K562 (cell line): ENCODE measurements at regions not wholly inside any gene's neighbourhood (a gene's known extent, or its start where the extent isn't known, plus 50 kb on each side); places are given as distances from the start of the nearest gene placed in this dataset.

Experiments used
- ATAC-seq: fragments of 200-7000 bp; cut with Tn5 transposase; 3 replicates; pipeline ENCODE4 v1.9.1; 2020; ENCODE audit warnings: moderate library complexity
- BruUV-seq: library from RNA; stranded (reverse); fragments of 400-500 nt; replicated peaks from 2 replicates; lab custom pipeline; 2021; lab: Mats Ljungman, UMichigan
- CTCF ChIA-PET: fragments of 300-600 bp; formaldehyde crosslinking; extraction: SDS; loops from one replicate; lab custom pipeline; 2021; ENCODE audit warnings: low intra/inter-chr PET ratio; lab: Yijun Ruan, JAX
- POLR2A ChIA-PET: fragments of 300-600, 350-650 bp; sonication (Branson Sonifier 250); formaldehyde crosslinking; extraction: SDS; loops from one replicate; lab custom pipeline; 2021; ENCODE audit warnings: antibody characterized with exemption, inconsistent platforms; lab: Yijun Ruan, JAX
- DNase-seq, 4 experiments: peaks; one replicate each; pipeline versions ENCODE4 v3.0.0 to v3.0.0-alpha.2; 2011 to 2018; ENCODE audit warnings: low spot score in 3 of 4, mixed read lengths in 3 of 4; ENCODE audit errors: extremely low read depth in 1 of 4
- FAIRE-seq: peaks from 2 replicates; lab custom pipeline; 2011; peaks lifted over from hg19 to GRCh38; lab: Jason Lieb, UNC
- H2AFZ ChIP-seq: 2 replicates; pipeline ENCODE4 v1.6.0; 2011; ENCODE audit warnings: low read depth, low read length, control low read depth, inconsistent platforms
- H3K27ac ChIP-seq: fragments of 200-600 bp; 3 replicates; pipeline ENCODE4 v1.8.0; 2011; ENCODE audit warnings: low read depth, mild to moderate bottlenecking, control low read depth, inconsistent platforms, low read length, moderate library complexity, mixed read lengths; ENCODE audit errors: extremely low read depth
- H3K27me3 ChIP-seq, 2 experiments: fragments of 300-600 bp in 1 of 2; 2 replicates in 1 of 2; 3 replicates in 1 of 2; pipeline versions ENCODE4 v1.6.0 to v1.8.0; 2011; ENCODE audit warnings: inconsistent platforms in 2 of 2, low read length in 2 of 2, mild to moderate bottlenecking in 1 of 2, mixed read lengths in 1 of 2, moderate library complexity in 1 of 2; ENCODE audit not compliant: control insufficient read depth in 2 of 2, insufficient read depth in 2 of 2
- H3K36me3 ChIP-seq: fragments of 300-600 bp; 3 replicates; pipeline ENCODE4 v1.8.0; 2011; ENCODE audit warnings: mild to moderate bottlenecking, low read length, inconsistent platforms; ENCODE audit not compliant: control insufficient read depth, insufficient read depth
- H3K4me1 ChIP-seq, 2 experiments: fragments of 200-600 bp in 1 of 2; replicated peaks in 1 of 2; 2 replicates in 1 of 2; 3 replicates in 1 of 2; pipeline versions ENCODE4 v1.5.1 to v1.8.0; 2011; ENCODE audit warnings: inconsistent platforms in 2 of 2, low read length in 2 of 2, mild to moderate bottlenecking in 1 of 2, mixed read lengths in 1 of 2, moderate library complexity in 1 of 2; ENCODE audit not compliant: control insufficient read depth in 2 of 2, insufficient read depth in 2 of 2
- H3K4me2 ChIP-seq: 2 replicates; pipeline ENCODE4 v1.6.1; 2011; ENCODE audit warnings: low read length, control low read depth, inconsistent platforms, mixed read lengths; ENCODE audit not compliant: insufficient read depth
- H3K4me3 ChIP-seq: fragments of 200-600 bp; sonication (generic), shearing (Covaris generic); 2 replicates; pipeline ENCODE4 v1.5.1; 2016; ENCODE audit warnings: control low read depth, inconsistent platforms
- H3K79me2 ChIP-seq: fragments of 200-600 bp; 3 replicates; pipeline ENCODE4 v1.8.0; 2011; ENCODE audit warnings: low read length, inconsistent platforms; ENCODE audit not compliant: control insufficient read depth, insufficient read depth
- H3K9ac ChIP-seq, 2 experiments: 2 replicates each; pipeline versions ENCODE4 v1.6.0 to v1.6.1; 2011; ENCODE audit warnings: low read depth in 2 of 2, low read length in 2 of 2, control low read depth in 1 of 2, inconsistent platforms in 1 of 2, mild to moderate bottlenecking in 1 of 2, mixed read lengths in 1 of 2; ENCODE audit not compliant: insufficient read depth in 1 of 2
- H3K9me1 ChIP-seq: one replicate; pipeline ENCODE4 v1.6.0; 2011; ENCODE audit warnings: inconsistent platforms, mild to moderate bottlenecking, low read length, moderate library complexity; ENCODE audit not compliant: control insufficient read depth, insufficient read depth
- H3K9me3 ChIP-seq: replicated peaks from 2 replicates; pipeline ENCODE4 v1.5.1; 2011; ENCODE audit warnings: low read depth, low read length, inconsistent platforms; ENCODE audit not compliant: control insufficient read depth, insufficient read depth
- H4K20me1 ChIP-seq: replicated peaks from 2 replicates; pipeline ENCODE4 v1.6.1; 2011; ENCODE audit warnings: low read length, inconsistent platforms, mixed read lengths; ENCODE audit not compliant: control insufficient read depth, insufficient read depth
- CHCHD3 ChIP-seq: fragments of 250-450 bp; sonication (Bioruptor Pico); IDR thresholded peaks from 2 replicates; pipeline ENCODE4 v2.1.2; 2022; ENCODE audit warnings: mild to moderate bottlenecking
- CTCF ChIP-seq, 3 experiments: IDR thresholded peaks in 2 of 3; conservative IDR thresholded peaks in 1 of 3; 2 replicates each; pipeline ENCODE4 v1.5.1; 2011 to 2012; ENCODE audit warnings: low read length in 3 of 3, mild to moderate bottlenecking in 3 of 3, control low read depth in 2 of 3, improper control_type of control experiment in 1 of 3, inconsistent platforms in 1 of 3, low read depth in 1 of 3, mixed read lengths in 1 of 3, moderate library complexity in 1 of 3; ENCODE audit not compliant: insufficient read depth in 2 of 3
- DEAF1 ChIP-seq: fragments of 450-650 bp; formaldehyde crosslinking; IDR thresholded peaks from 2 replicates; pipeline ENCODE4 v1.4.0; 2020; ENCODE audit warnings: mild to moderate bottlenecking, moderate library complexity
- FOXJ2 ChIP-seq: fragments of 200-800 bp; sonication (Bioruptor generic); IDR thresholded peaks from 2 replicates; pipeline ENCODE4 v1.6.1; 2016; ENCODE audit warnings: missing genetic modification characterization, missing compliant biosample characterization
- HDAC1 ChIP-seq, 2 experiments: fragments of 450-650 bp; IDR thresholded peaks; 2 replicates each; pipeline ENCODE4 v1.6.1; 2016 to 2017; ENCODE audit warnings: inconsistent platforms in 1 of 2, mild to moderate bottlenecking in 1 of 2, moderate library complexity in 1 of 2
- HINFP ChIP-seq: fragments of 450-650 bp; conservative IDR thresholded peaks from 2 replicates; pipeline ENCODE4 v1.6.1; 2016; ENCODE audit warnings: missing genetic modification characterization, low read depth, mild to moderate bottlenecking, control low read depth, missing compliant biosample characterization
- HMG20B ChIP-seq: fragments of 250-450 bp; sonication (Bioruptor Pico); IDR thresholded peaks from 2 replicates; pipeline ENCODE4 v1.5.0; 2021; ENCODE audit warnings: mild to moderate bottlenecking
- LARP7 ChIP-seq: fragments of 450-650 bp; IDR thresholded peaks from 2 replicates; pipeline ENCODE4 v1.6.1; 2016
- MEIS2 ChIP-seq: fragments of 450-650 bp; IDR thresholded peaks from 2 replicates; pipeline ENCODE4 v1.6.1; 2014; ENCODE audit warnings: mild to moderate bottlenecking; ENCODE audit not compliant: partially characterized antibody
- SFPQ ChIP-seq: fragments of 200-400 bp; formaldehyde crosslinking; IDR thresholded peaks from 2 replicates; pipeline ENCODE4 v1.6.1; 2017; ENCODE audit warnings: mild to moderate bottlenecking, low read depth, low read length, moderate library complexity
- TGIF2 ChIP-seq: sonication (generic); formaldehyde crosslinking; IDR thresholded peaks from 2 replicates; pipeline ENCODE4 v1.8.1; 2022; ENCODE audit warnings: mild to moderate bottlenecking, missing genetic modification reagents, moderate library complexity
- ZBTB8A ChIP-seq: fragments of 450-650 bp; IDR thresholded peaks from 2 replicates; pipeline ENCODE4 v1.6.1; 2018; ENCODE audit warnings: mild to moderate bottlenecking, moderate library complexity; ENCODE audit not compliant: partially characterized antibody
- ZNF23 ChIP-seq: fragments of 250-450 bp; sonication (Bioruptor Pico); IDR thresholded peaks from 2 replicates; pipeline ENCODE4 v1.4.0; 2020; ENCODE audit warnings: mild to moderate bottlenecking
- ZNF764 ChIP-seq: fragments of 250-450 bp; sonication (Bioruptor Pico); IDR thresholded peaks from 2 replicates; pipeline ENCODE4 v1.4.0; 2020; ENCODE audit warnings: low read depth, mild to moderate bottlenecking, moderate library complexity
- WGBS: fragments of 100-300 bp; shearing (Covaris generic); methylation state at CpG from one replicate; pipeline ENCODE4 v1.1.6; 2016; ENCODE audit warnings: low coverage, mixed read lengths; ENCODE audit not compliant: insufficient coverage; ENCODE audit errors: missing lambda C conversion rate; 5-methylcytosine and 5-hydroxymethylcytosine counted together
- in situ Hi-C: fragments of 300-500 bp; cut with MboI; formaldehyde crosslinking; loops from 4 replicates; pipeline ENCODE4 v1.15.0; 2018; ENCODE audit warnings: inconsistent platforms, mixed read lengths
- intact Hi-C: fragments of 100-400 bp; cut with micrococcal nuclease; formaldehyde crosslinking; loops from 2 replicates; pipeline ENCODE4 v1.14.2; 2022

GRCh38 chr1:118421868-118422350 is 236.9 kb upstream of the SPAG17 start (continued):
- TF ChIP-seq SFPQ = no peak
- TF ChIP-seq TGIF2 = no peak
- no peak for TF ChIP-seq MEIS2
- no peak for TF ChIP-seq ZNF764 (CRISPR knock-in tag)
- no peak for TF ChIP-seq CHCHD3

GRCh38 chr1:118404024-118404423 is 219.0 kb upstream of the SPAG17 start:
- CTCF ChIA-PET = no interaction called here
- FAIRE-seq (no peak), ATAC-seq (no peak), DNase-seq (no peak)
- no TSS peak for BruUV-seq
- Histone ChIP-seq H3K4me1 (no peaks in the 10 kb centered on the region), H3K36me3 (no peaks in the 10 kb centered on the region), H3K4me3 (no peak overlapping the region), H3K79me2 (no peaks in the 10 kb centered on the region), H3K27ac (no peak overlapping the region), H3K9me1 (no peaks in the 10 kb centered on the region), H3K4me2 (no peak overlapping the region), H3K9ac (no peak overlapping the region), H3K27me3 (no peaks in the 10 kb centered on the region), H2AFZ (no peak overlapping the region), H3K9me3 (no peaks in the 10 kb centered on the region), H4K20me1 (no peaks in the 10 kb centered on the region)
- WGBS = 0% methylated on average over 1 of the region's 1 CpG
- intact Hi-C loops (no loop called here), in situ Hi-C loops (no loop called here)
- POLR2A ChIA-PET = no interaction called here
- TF ChIP-seq LARP7 = no peak
- TF ChIP-seq CTCF (IDR thresholded peaks at IDR 0.05 in 2 of 3, conservative IDR thresholded peaks at IDR 0.05 in 1 of 3; ENCODE audit: insufficient read depth in 2 of 3, low read depth in 1 of 3, low read length in 3 of 3) = no peak
- TF ChIP-seq FOXJ2 (tag) = no peak
- TF ChIP-seq HDAC1 (IDR thresholded peaks at IDR 0.05) = no peak
- no peak for TF ChIP-seq ZNF23 (CRISPR knock-in tag)
- TF ChIP-seq ZBTB8A = no peak
- no peak for TF ChIP-seq HINFP (tag)
- TF ChIP-seq HMG20B (CRISPR knock-in tag) = no peak
- no peak for TF ChIP-seq DEAF1 (CRISPR knock-in tag)
